Spleen (tissue), 11 donors: ENCODE measurements at regions not wholly inside any gene's neighbourhood (a gene's known extent, or its start where the extent isn't known, plus 50 kb on each side); places are given as distances from the start of the nearest gene placed in this dataset.
"Not testable (repeated sequence)": the region's sequence is repeated elsewhere in the genome, so short reads cannot be mapped to it uniquely, and the experiment has no call there.

Source experiments
- DNase-seq: peaks from one replicate; pipeline ENCODE4 v3.0.0-alpha.2; 2020
- H3K27ac ChIP-seq, 8 donors: fragments of 200-600 bp; sonication (generic) in 7 of 8; 1 replicate in 4 of 8; 2 replicates in 4 of 8; pipeline versions ENCODE4 v1.5.0 to v1.8.0; 2016 to 2021; ENCODE audit warnings: inconsistent platforms in 4 of 8, mild to moderate bottlenecking in 4 of 8, moderate library complexity in 1 of 8
- H3K27me3 ChIP-seq, 7 donors: fragments of 200-600 bp; sonication (generic) in 6 of 7; replicated peaks in 1 of 7; 1 replicate in 4 of 7; 2 replicates in 3 of 7; pipeline versions ENCODE4 v1.5.0 to v1.8.0; 2016 to 2021; ENCODE audit warnings: inconsistent platforms in 3 of 7, mild to moderate bottlenecking in 1 of 7
- H3K36me3 ChIP-seq, 6 donors: fragments of 200-600 bp; sonication (generic) in 5 of 6; 1 replicate in 4 of 6; 2 replicates in 2 of 6; pipeline versions ENCODE4 v1.5.0 to v1.8.0; 2016 to 2021; ENCODE audit warnings: inconsistent platforms in 2 of 6
- H3K4me1 ChIP-seq, 6 donors: fragments of 200-600 bp; sonication (generic) in 5 of 6; 1 replicate in 3 of 6; 2 replicates in 3 of 6; pipeline versions ENCODE4 v1.5.0 to v1.8.0; 2016 to 2021; ENCODE audit warnings: inconsistent platforms in 3 of 6
- H3K4me3 ChIP-seq, 8 donors: fragments of 200-600 bp; sonication (generic) in 7 of 8; 1 replicate in 4 of 8; 2 replicates in 4 of 8; pipeline versions ENCODE4 v1.5.0 to v1.8.0; 2016 to 2021; ENCODE audit warnings: inconsistent platforms in 4 of 8, mild to moderate bottlenecking in 4 of 8, moderate library complexity in 2 of 8
- H3K9me3 ChIP-seq, 8 donors: fragments of 200-600 bp; sonication (generic) in 7 of 8; 1 replicate in 4 of 8; 2 replicates in 4 of 8; pipeline versions ENCODE4 v1.5.0 to v1.8.0; 2016 to 2021; ENCODE audit warnings: inconsistent platforms in 4 of 8
- POLR2A ChIP-seq, 3 donors: fragments of 450-650 bp; IDR thresholded peaks; one replicate each; pipeline ENCODE4 v1.5.1; 2017; ENCODE audit warnings: antibody characterized with exemption in 3 of 3, mild to moderate bottlenecking in 1 of 3
- POLR2AphosphoS5 ChIP-seq, 3 donors: sonication (generic); formaldehyde crosslinking; IDR thresholded peaks; one replicate each; pipeline ENCODE4 v1.5.1; 2017; ENCODE audit warnings: antibody characterized with exemption in 3 of 3
- WGBS, 5 donors: extraction: QIAGEN DNeasy Blood & Tissue Kit in 3 of 5; methylation state at CpG; one replicate each; pipeline versions ENCODE4 v1.1.5 to v1.1.7; 2013 to 2018; 5-methylcytosine and 5-hydroxymethylcytosine counted together
- intact Hi-C: fragments of 100-400 bp; cut with DNase I; formaldehyde crosslinking; loops from one replicate; pipeline ENCODE4 v1.15.0; 2023; ENCODE audit warnings: low total_unique reads
- TF ChIP-seq, protein P1 (sequence below), 11 experiments: fragments of 200-600 bp in 7 of 11; fragments of 450-650 bp in 4 of 11; sonication (generic) in 4 of 11; IDR thresholded peaks in 8 of 11; conservative IDR thresholded peaks in 3 of 11; 1 replicate in 7 of 11; 2 replicates in 4 of 11; pipeline versions ENCODE4 v1.4.0 to v1.8.0; 2016 to 2021; ENCODE audit warnings: antibody characterized with exemption in 11 of 11, inconsistent platforms in 4 of 11, mild to moderate bottlenecking in 1 of 11
- donor health status: healthy with polysubstance abuse.
- donor health status: DM: no; HTN: no; CAD: no; lungs with moderate emphysema.
- donor health status: DM: no; HTN: no; CAD: no.
- donor health status: Bipolar disorder and iron deficiency.
- donor health status: healthy.
- donor health status: DM: no; HTN: no; CAD: no.
- donor health status: DM: yes; HTN: yes; CAD: no.

GRCh38 chr6:163751032-163751525, 336.6 kb downstream of the QKI start:
- 17 to 42% (median 41%) methylated on average over 18 of the region's 18 CpGs for WGBS, 5 donors
- no peak for TF ChIP-seq POLR2A (IDR thresholded peaks at IDR 0.05)
- no peak for TF ChIP-seq POLR2AphosphoS5 (IDR thresholded peaks at IDR 0.05)
- TF ChIP-seq, protein P1, sequence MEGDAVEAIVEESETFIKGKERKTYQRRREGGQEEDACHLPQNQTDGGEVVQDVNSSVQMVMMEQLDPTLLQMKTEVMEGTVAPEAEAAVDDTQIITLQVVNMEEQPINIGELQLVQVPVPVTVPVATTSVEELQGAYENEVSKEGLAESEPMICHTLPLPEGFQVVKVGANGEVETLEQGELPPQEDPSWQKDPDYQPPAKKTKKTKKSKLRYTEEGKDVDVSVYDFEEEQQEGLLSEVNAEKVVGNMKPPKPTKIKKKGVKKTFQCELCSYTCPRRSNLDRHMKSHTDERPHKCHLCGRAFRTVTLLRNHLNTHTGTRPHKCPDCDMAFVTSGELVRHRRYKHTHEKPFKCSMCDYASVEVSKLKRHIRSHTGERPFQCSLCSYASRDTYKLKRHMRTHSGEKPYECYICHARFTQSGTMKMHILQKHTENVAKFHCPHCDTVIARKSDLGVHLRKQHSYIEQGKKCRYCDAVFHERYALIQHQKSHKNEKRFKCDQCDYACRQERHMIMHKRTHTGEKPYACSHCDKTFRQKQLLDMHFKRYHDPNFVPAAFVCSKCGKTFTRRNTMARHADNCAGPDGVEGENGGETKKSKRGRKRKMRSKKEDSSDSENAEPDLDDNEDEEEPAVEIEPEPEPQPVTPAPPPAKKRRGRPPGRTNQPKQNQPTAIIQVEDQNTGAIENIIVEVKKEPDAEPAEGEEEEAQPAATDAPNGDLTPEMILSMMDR (IDR thresholded peaks at IDR 0.05 in 8 of 11, conservative IDR thresholded peaks at IDR 0.05 in 3 of 11) = no peak
- intact Hi-C loops = no loop called here
- H3K27ac ChIP-seq = peak overlapping the region in 2 of 8 donors; percentile 5 to 43
- peaks cover 0 to 32% (median 0%) of the 10 kb centered on the region in 7 donors for H3K27me3 ChIP-seq
- H3K4me3 ChIP-seq = peak overlapping the region in 1 of 8 donors; percentile 32
- H3K36me3 ChIP-seq = no peaks in the 10 kb centered on the region
- peaks cover 0 to 30% (median 12%) of the 10 kb centered on the region in 6 donors for H3K4me1 ChIP-seq
- peaks cover 0 to 6% (median 0%) of the 10 kb centered on the region in 8 donors for H3K9me3 ChIP-seq
- no peak for DNase-seq

DNA sequence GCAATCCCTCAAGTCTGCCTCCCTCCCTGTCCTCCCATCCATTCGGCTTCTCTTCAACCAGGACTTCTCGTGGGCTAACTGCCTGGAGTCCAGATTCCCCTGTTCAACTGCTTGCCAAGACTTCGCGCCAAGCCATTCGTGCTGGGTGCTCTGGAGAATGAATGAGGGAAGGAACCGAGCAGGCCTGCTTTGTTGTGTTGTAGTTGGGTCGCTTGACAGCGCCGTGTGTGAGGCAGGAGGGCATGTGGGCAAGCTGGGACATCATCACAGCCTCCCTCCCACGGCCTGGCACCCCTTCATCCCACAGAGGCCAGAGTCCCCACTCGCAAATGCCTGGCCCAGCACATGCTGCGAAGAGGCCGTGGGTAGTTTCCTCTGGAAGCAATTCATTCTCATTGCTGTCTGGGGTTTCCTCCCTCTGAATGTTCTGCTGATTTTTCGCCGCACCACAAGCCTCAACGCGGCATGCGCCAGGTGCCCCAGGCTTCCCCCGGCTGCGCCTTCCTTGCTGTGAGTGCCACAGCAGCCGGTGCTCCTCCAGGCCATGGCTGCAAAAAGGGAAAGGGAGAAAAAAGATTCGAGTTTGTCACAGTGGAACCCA, 336.0 kb downstream of the QKI start:
- Histone ChIP-seq H3K36me3 (no peaks in the 10 kb centered on the region), H3K4me1 (peaks cover 0 to 24% (median 8%) of the 10 kb centered on the region in 6 donors), H3K27me3 (peaks cover 0 to 32% (median 0%) of the 10 kb centered on the region in 7 donors), H3K27ac (peak overlapping the region in 2 of 8 donors; percentile 5 to 43), H3K9me3 (peaks cover 0 to 6% (median 0%) of the 10 kb centered on the region in 8 donors), H3K4me3 (peak overlapping the region in 1 of 8 donors; percentile 32)
- WGBS, 5 donors = 38 to 63% (median 42%) methylated on average over 22 of the region's 22 CpGs
- DNase-seq = no peak
- intact Hi-C loops = no loop called here
- no peak for TF ChIP-seq POLR2A (IDR thresholded peaks at IDR 0.05)
- no peak for TF ChIP-seq POLR2AphosphoS5 (IDR thresholded peaks at IDR 0.05)
- TF ChIP-seq, protein P1 (IDR thresholded peaks at IDR 0.05 in 8 of 11, conservative IDR thresholded peaks at IDR 0.05 in 3 of 11) = no peak

GRCh38 chr6:163748886-163749285, 334.4 kb downstream of the QKI start:
- Histone ChIP-seq H3K36me3 (no peaks in the 10 kb centered on the region), H3K4me3 (no peak overlapping the region), H3K4me1 (peaks cover 0 to 17% (median 4%) of the 10 kb centered on the region in 6 donors), H3K9me3 (peaks cover 0 to 4% (median 0%) of the 10 kb centered on the region in 8 donors), H3K27me3 (peaks cover 0 to 32% (median 0%) of the 10 kb centered on the region in 7 donors), H3K27ac (no peak overlapping the region)
- DNase-seq = no peak
- intact Hi-C loops = no loop called here
- no peak for TF ChIP-seq POLR2A (IDR thresholded peaks at IDR 0.05)
- TF ChIP-seq, protein P1 (IDR thresholded peaks at IDR 0.05 in 8 of 11, conservative IDR thresholded peaks at IDR 0.05 in 3 of 11) = no peak
- TF ChIP-seq POLR2AphosphoS5 (IDR thresholded peaks at IDR 0.05) = no peak
- WGBS, 5 donors = 89 to 94% (median 91%) methylated on average over 15 of the region's 15 CpGs

DNA sequence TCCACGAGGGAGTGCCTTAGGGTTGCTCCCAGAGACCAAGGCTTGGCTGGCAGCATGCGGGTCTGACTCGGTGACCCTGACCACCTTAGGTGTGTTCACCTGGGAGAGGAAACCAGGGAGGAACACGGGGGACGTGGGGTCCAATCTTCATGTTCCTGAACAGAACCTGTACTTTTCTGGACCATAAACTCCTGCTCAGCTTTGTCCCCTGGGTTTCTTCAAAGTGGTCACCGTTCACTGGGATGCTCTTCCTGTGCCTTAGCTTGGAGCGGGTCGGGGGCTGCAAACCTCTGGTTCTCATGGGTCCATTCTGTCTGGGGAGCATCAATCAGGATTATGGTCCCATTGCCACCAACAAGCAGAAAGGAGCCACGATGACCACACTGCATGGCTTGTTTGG, 333.5 kb downstream of the QKI start:
- H3K9me3 ChIP-seq = no peaks in the 10 kb centered on the region
- TF ChIP-seq POLR2A (IDR thresholded peaks at IDR 0.05) (no peak), POLR2AphosphoS5 (IDR thresholded peaks at IDR 0.05) (no peak)
- TF ChIP-seq, protein P1 (IDR thresholded peaks at IDR 0.05 in 8 of 11, conservative IDR thresholded peaks at IDR 0.05 in 3 of 11) = no peak
- peaks cover 0 to 17% (median 4%) of the 10 kb centered on the region in 6 donors for H3K4me1 ChIP-seq
- intact Hi-C loops = no loop called here
- WGBS, 5 donors = 87 to 91% (median 89%) methylated on average over 9 of the region's 9 CpGs
- no peaks in the 10 kb centered on the region for H3K36me3 ChIP-seq
- peaks cover 0 to 32% (median 0%) of the 10 kb centered on the region in 7 donors for H3K27me3 ChIP-seq
- H3K27ac ChIP-seq = no peak overlapping the region
- no peak overlapping the region for H3K4me3 ChIP-seq
- no peak for DNase-seq

GRCh38 chr6:163747058-163747457, 332.5 kb downstream of the QKI start:
- H3K4me1 ChIP-seq = peaks cover 0 to 17% (median 4%) of the 10 kb centered on the region in 6 donors
- H3K27ac ChIP-seq, H3K36me3 ChIP-seq, DNase-seq, intact Hi-C loops, H3K9me3 ChIP-seq, H3K4me3 ChIP-seq: not testable (repeated sequence)
- WGBS, 5 donors = 74 to 82% (median 76%) methylated on average over 5 of the region's 5 CpGs
- H3K27me3 ChIP-seq = peaks cover 0 to 32% (median 0%) of the 10 kb centered on the region in 7 donors
